ENCODE measurements at regions not wholly inside any gene's neighbourhood (a gene's known extent, or its start where the extent isn't known, plus 50 kb on each side); places are given as distances from the start of the nearest gene placed in this dataset.

GRCh38 chr2:217421834-217422233 is 562.0 kb upstream of the TNP1 start:
- no peak for ATAC-seq (replicated peaks in 1 of 4)
- CTCF ChIA-PET: interaction anchor here in 1 of 2 donors (0.7 kb wide), 1 partner anchor 173 kb away, joined by 6 read pairs; no protein-coding TSS in a partner anchor
- H3K27me3 Mint-ChIP-seq: no peaks in the 10 kb centered on the region

GRCh38 chr2:217420854-217421253 is 561.0 kb upstream of the TNP1 start:
- no peak for ATAC-seq (replicated peaks in 1 of 4)
- no peak overlapping the region for H3K4me3 Mint-ChIP-seq
- peaks cover 0 to 5% (median 0%) of the 10 kb centered on the region in 3 donors for H3K9me3 Mint-ChIP-seq

More at GRCh38 chr2:217421834-217422233, 562.0 kb upstream of the TNP1 start:
- Mint-ChIP-seq H3K9me3 (peaks cover 0 to 5% (median 0%) of the 10 kb centered on the region in 3 donors), H3K36me3 (peaks cover 10% of the 10 kb centered on the region), H3K4me1 (no peaks in the 10 kb centered on the region), H3K4me3 (no peak overlapping the region), H3K27ac (no peak overlapping the region)
- Histone ChIP-seq H3K4me1 (ENCODE audit: control insufficient read depth in 1 of 2, extremely low read depth in 1 of 2, insufficient read depth in 2 of 2, low read length in 2 of 2) (no peaks in the 10 kb centered on the region), H3K36me3 (ENCODE audit: control insufficient read depth in 2 of 2, extremely low read depth in 1 of 2, insufficient read depth in 1 of 2, low read length in 1 of 2) (no peaks in the 10 kb centered on the region), H3K9me3 (no peaks in the 10 kb centered on the region), H3K27me3 (replicated peaks in 1 of 2; ENCODE audit: control insufficient read depth in 2 of 2, extremely low read depth in 1 of 2, insufficient read depth in 2 of 2, low read length in 1 of 2) (no peaks in the 10 kb centered on the region), H3K4me3 (ENCODE audit: control insufficient read depth in 1 of 2, extremely low read depth in 1 of 2, low read length in 1 of 2) (no peak overlapping the region), H3K27ac (ENCODE audit: low read length) (no peak overlapping the region)
- POLR2A ChIA-PET: interaction anchor here in 1 of 2 donors (0.5 kb wide), 1 partner anchor 485 kb away, joined by 3 read pairs; no protein-coding TSS in a partner anchor
- DNase-seq: no peak

GRCh38 chr2:217419055-217419671 is 559.3 kb upstream of the TNP1 start:
- no peak for ATAC-seq (replicated peaks in 1 of 4)
- Histone ChIP-seq H3K9me3 (no peaks in the 10 kb centered on the region), H3K27me3 (replicated peaks in 1 of 2; ENCODE audit: control insufficient read depth in 2 of 2, extremely low read depth in 1 of 2, insufficient read depth in 2 of 2, low read length in 1 of 2) (no peaks in the 10 kb centered on the region), H3K4me3 (ENCODE audit: control insufficient read depth in 1 of 2, extremely low read depth in 1 of 2, low read length in 1 of 2) (no peak overlapping the region), H3K27ac (ENCODE audit: low read length) (no peak overlapping the region), H3K4me1 (ENCODE audit: control insufficient read depth in 1 of 2, extremely low read depth in 1 of 2, insufficient read depth in 2 of 2, low read length in 2 of 2) (no peaks in the 10 kb centered on the region), H3K36me3 (ENCODE audit: control insufficient read depth in 2 of 2, extremely low read depth in 1 of 2, insufficient read depth in 1 of 2, low read length in 1 of 2) (no peaks in the 10 kb centered on the region)
- DNase-seq: no peak
- WGBS (ENCODE audit: insufficient coverage): no CpG with 5 or more reads among the region's 5 CpGs
- H3K4me1 Mint-ChIP-seq: no peaks in the 10 kb centered on the region
- H3K4me3 Mint-ChIP-seq: no peak overlapping the region
- CTCF ChIA-PET: no interaction called here
- H3K9me3 Mint-ChIP-seq: no peaks in the 10 kb centered on the region
- POLR2A ChIA-PET: no interaction called here
- no peak overlapping the region for H3K27ac Mint-ChIP-seq
- no peaks in the 10 kb centered on the region for H3K27me3 Mint-ChIP-seq
- peaks cover 5% of the 10 kb centered on the region for H3K36me3 Mint-ChIP-seq

More at GRCh38 chr2:217420854-217421253, 561.0 kb upstream of the TNP1 start:
- Histone ChIP-seq H3K4me1 (ENCODE audit: control insufficient read depth in 1 of 2, extremely low read depth in 1 of 2, insufficient read depth in 2 of 2, low read length in 2 of 2) (no peaks in the 10 kb centered on the region), H3K27me3 (replicated peaks in 1 of 2; ENCODE audit: control insufficient read depth in 2 of 2, extremely low read depth in 1 of 2, insufficient read depth in 2 of 2, low read length in 1 of 2) (no peaks in the 10 kb centered on the region), H3K27ac (ENCODE audit: low read length) (no peak overlapping the region), H3K4me3 (ENCODE audit: control insufficient read depth in 1 of 2, extremely low read depth in 1 of 2, low read length in 1 of 2) (no peak overlapping the region), H3K9me3 (no peaks in the 10 kb centered on the region), H3K36me3 (ENCODE audit: control insufficient read depth in 2 of 2, extremely low read depth in 1 of 2, insufficient read depth in 1 of 2, low read length in 1 of 2) (no peaks in the 10 kb centered on the region)
- Mint-ChIP-seq H3K27ac (no peak overlapping the region), H3K36me3 (peaks cover 10% of the 10 kb centered on the region), H3K4me1 (no peaks in the 10 kb centered on the region), H3K27me3 (no peaks in the 10 kb centered on the region)
- ChIA-PET CTCF (interaction anchor here in 1 of 2 donors (0.6 kb wide), 1 partner anchor 306 kb away, joined by 3 read pairs; no protein-coding TSS in a partner anchor), POLR2A (no interaction called here)
- 89% methylated on average over 1 of the region's 4 CpGs for WGBS (ENCODE audit: insufficient coverage)
- DNase-seq: no peak

DNA sequence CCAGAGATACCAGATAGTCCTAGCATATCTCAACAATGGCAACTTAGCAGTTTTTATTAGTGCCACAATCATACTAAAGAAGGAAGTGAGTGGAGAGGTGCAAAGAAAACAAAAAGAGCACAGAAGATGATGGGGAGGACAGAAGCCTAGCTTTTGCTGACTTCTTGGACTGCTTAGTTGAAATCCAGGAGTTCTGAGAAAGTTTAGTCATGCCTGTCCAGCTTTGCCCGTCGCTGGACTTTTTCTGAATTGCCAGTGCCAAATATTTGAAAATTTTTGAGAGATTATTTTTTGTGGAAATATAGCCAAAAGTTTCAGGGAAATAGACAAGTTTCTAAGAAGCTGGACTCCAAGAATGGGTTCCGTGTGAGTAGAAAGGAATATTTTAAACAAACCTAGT is 558.7 kb upstream of the TNP1 start:
- Mint-ChIP-seq H3K4me3 (no peak overlapping the region), H3K4me1 (no peaks in the 10 kb centered on the region), H3K27ac (no peak overlapping the region), H3K9me3 (no peaks in the 10 kb centered on the region), H3K27me3 (peaks cover 0 to under 1% of the 10 kb centered on the region in 2 donors), H3K36me3 (peaks cover 5% of the 10 kb centered on the region)
- Histone ChIP-seq H3K27me3 (replicated peaks in 1 of 2; ENCODE audit: control insufficient read depth in 2 of 2, extremely low read depth in 1 of 2, insufficient read depth in 2 of 2, low read length in 1 of 2) (no peaks in the 10 kb centered on the region), H3K4me1 (ENCODE audit: control insufficient read depth in 1 of 2, extremely low read depth in 1 of 2, insufficient read depth in 2 of 2, low read length in 2 of 2) (no peaks in the 10 kb centered on the region), H3K27ac (ENCODE audit: low read length) (no peak overlapping the region), H3K36me3 (ENCODE audit: control insufficient read depth in 2 of 2, extremely low read depth in 1 of 2, insufficient read depth in 1 of 2, low read length in 1 of 2) (no peaks in the 10 kb centered on the region), H3K9me3 (no peaks in the 10 kb centered on the region), H3K4me3 (ENCODE audit: control insufficient read depth in 1 of 2, extremely low read depth in 1 of 2, low read length in 1 of 2) (no peak overlapping the region)
- ATAC-seq (replicated peaks in 1 of 4) (no peak), DNase-seq (no peak)
- WGBS (ENCODE audit: insufficient coverage): 100% methylated on average over 1 of the region's 3 CpGs
- CTCF ChIA-PET: no interaction called here
- POLR2A ChIA-PET: no interaction called here

- DNase-seq (no peak), ATAC-seq (replicated peaks in 1 of 4) (no peak)
- no peaks in the 10 kb centered on the region for H3K4me1 Mint-ChIP-seq
- H3K36me3 Mint-ChIP-seq: peaks cover 5% of the 10 kb centered on the region
- no peak overlapping the region for H3K4me3 Mint-ChIP-seq
- H3K36me3 ChIP-seq (ENCODE audit: control insufficient read depth in 2 of 2, extremely low read depth in 1 of 2, insufficient read depth in 1 of 2, low read length in 1 of 2): no peaks in the 10 kb centered on the region
- H3K27me3 Mint-ChIP-seq: peaks cover 0 to 3% of the 10 kb centered on the region in 2 donors
- 73% methylated on average over 3 of the region's 3 CpGs for WGBS (ENCODE audit: insufficient coverage)
- no peaks in the 10 kb centered on the region for H3K27me3 ChIP-seq (replicated peaks in 1 of 2; ENCODE audit: control insufficient read depth in 2 of 2, extremely low read depth in 1 of 2, insufficient read depth in 2 of 2, low read length in 1 of 2)
- POLR2A ChIA-PET: no interaction called here
- H3K4me1 ChIP-seq (ENCODE audit: control insufficient read depth in 1 of 2, extremely low read depth in 1 of 2, insufficient read depth in 2 of 2, low read length in 2 of 2): no peaks in the 10 kb centered on the region
- H3K27ac ChIP-seq (ENCODE audit: low read length): no peak overlapping the region
- no peaks in the 10 kb centered on the region for H3K9me3 Mint-ChIP-seq
- H3K4me3 ChIP-seq (ENCODE audit: control insufficient read depth in 1 of 2, extremely low read depth in 1 of 2, low read length in 1 of 2): no peak overlapping the region
- CTCF ChIA-PET: no interaction called here
- H3K27ac Mint-ChIP-seq: no peak overlapping the region
- no peaks in the 10 kb centered on the region for H3K9me3 ChIP-seq
Observed at GRCh38 chr2:217418090-217418489, 558.2 kb upstream of the TNP1 start.

DNA sequence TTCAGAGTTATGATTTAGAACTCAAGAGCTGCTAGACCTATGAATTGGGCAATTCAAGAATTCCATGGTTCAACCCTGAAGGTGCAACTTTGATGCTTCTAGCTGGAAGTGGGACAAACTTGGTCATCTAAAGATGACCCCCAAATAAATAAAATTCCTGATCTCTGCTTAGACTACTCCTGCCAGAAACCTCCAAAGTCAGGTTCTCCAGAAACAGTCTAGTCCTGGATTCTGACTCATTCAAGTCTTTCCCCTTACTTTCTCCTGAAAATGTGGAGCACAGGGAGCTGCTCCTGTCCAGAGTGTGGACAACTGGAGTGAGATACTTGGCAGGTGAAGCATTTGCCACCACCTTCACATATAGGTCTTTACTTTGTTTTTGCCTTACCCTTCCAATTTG is 557.7 kb upstream of the TNP1 start:
- H3K4me3 ChIP-seq (ENCODE audit: control insufficient read depth in 1 of 2, extremely low read depth in 1 of 2, low read length in 1 of 2): no peak overlapping the region
- CTCF ChIA-PET: no interaction called here

DNA sequence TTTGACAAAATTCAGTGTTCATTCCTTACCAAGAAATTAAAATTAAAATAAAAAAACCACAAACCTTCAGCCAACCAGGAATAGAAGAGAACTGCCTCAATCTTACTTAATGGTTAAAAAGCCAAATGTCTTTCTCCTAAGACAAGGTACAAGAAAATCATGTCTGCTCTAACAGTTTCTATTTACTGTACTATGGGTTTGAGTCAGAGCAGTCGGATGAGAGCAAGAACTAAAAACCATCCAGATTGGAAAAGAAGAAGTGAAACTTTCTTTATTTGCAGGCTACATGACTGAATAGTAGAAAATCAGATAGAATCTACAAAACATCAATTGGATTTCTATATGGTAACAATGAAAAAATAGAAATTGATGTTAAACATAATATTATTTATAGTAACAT is 555.5 kb upstream of the TNP1 start:
- no peaks in the 10 kb centered on the region for H3K9me3 ChIP-seq
- H3K4me3 Mint-ChIP-seq: no peak overlapping the region
- no peaks in the 10 kb centered on the region for H3K36me3 ChIP-seq (ENCODE audit: control insufficient read depth in 2 of 2, extremely low read depth in 1 of 2, insufficient read depth in 1 of 2, low read length in 1 of 2)
- H3K9me3 Mint-ChIP-seq: no peaks in the 10 kb centered on the region
- H3K36me3 Mint-ChIP-seq: peaks cover 8% of the 10 kb centered on the region
- ChIA-PET CTCF (no interaction called here), POLR2A (no interaction called here)
- no peak overlapping the region for H3K4me3 ChIP-seq (ENCODE audit: control insufficient read depth in 1 of 2, extremely low read depth in 1 of 2, low read length in 1 of 2)
- peaks cover 2 to 10% of the 10 kb centered on the region in 2 donors for H3K27me3 Mint-ChIP-seq
- no peak overlapping the region for H3K27ac Mint-ChIP-seq
- no peak for DNase-seq
- H3K4me1 Mint-ChIP-seq: no peaks in the 10 kb centered on the region
- no CpG with 5 or more reads among the region's 1 CpG for WGBS (ENCODE audit: insufficient coverage)
- no peak for ATAC-seq (replicated peaks in 1 of 4)
- H3K27me3 ChIP-seq (replicated peaks in 1 of 2; ENCODE audit: control insufficient read depth in 2 of 2, extremely low read depth in 1 of 2, insufficient read depth in 2 of 2, low read length in 1 of 2): no peaks in the 10 kb centered on the region
- H3K4me1 ChIP-seq (ENCODE audit: control insufficient read depth in 1 of 2, extremely low read depth in 1 of 2, insufficient read depth in 2 of 2, low read length in 2 of 2): no peaks in the 10 kb centered on the region
- H3K27ac ChIP-seq (ENCODE audit: low read length): no peak overlapping the region

More for the DNA sequence above, 557.7 kb upstream of the TNP1 start:
- no peak overlapping the region for H3K27ac Mint-ChIP-seq
- no peaks in the 10 kb centered on the region for H3K4me1 Mint-ChIP-seq
- ATAC-seq (replicated peaks in 1 of 4) (no peak), DNase-seq (no peak)
- Histone ChIP-seq H3K36me3 (ENCODE audit: control insufficient read depth in 2 of 2, extremely low read depth in 1 of 2, insufficient read depth in 1 of 2, low read length in 1 of 2) (no peaks in the 10 kb centered on the region), H3K27me3 (replicated peaks in 1 of 2; ENCODE audit: control insufficient read depth in 2 of 2, extremely low read depth in 1 of 2, insufficient read depth in 2 of 2, low read length in 1 of 2) (no peaks in the 10 kb centered on the region), H3K4me1 (ENCODE audit: control insufficient read depth in 1 of 2, extremely low read depth in 1 of 2, insufficient read depth in 2 of 2, low read length in 2 of 2) (no peaks in the 10 kb centered on the region), H3K27ac (ENCODE audit: low read length) (no peak overlapping the region), H3K9me3 (no peaks in the 10 kb centered on the region)
- H3K36me3 Mint-ChIP-seq: peaks cover 8% of the 10 kb centered on the region
- H3K9me3 Mint-ChIP-seq: no peaks in the 10 kb centered on the region
- H3K27me3 Mint-ChIP-seq: peaks cover 2 to 5% of the 10 kb centered on the region in 2 donors
- POLR2A ChIA-PET: no interaction called here
- H3K4me3 Mint-ChIP-seq: no peak overlapping the region
